Cerebellar cortex (tissue), 1 donor: ENCODE measurements at regions not wholly inside any gene's neighbourhood (a gene's known extent, or its start where the extent isn't known, plus 50 kb on each side); places are given as distances from the start of the nearest gene placed in this dataset.
A peak's percentile ranks its signal among the peaks of the same experiment; 100 is the strongest.
"Not testable (repeated sequence)": the region's sequence is repeated elsewhere in the genome, so short reads cannot be mapped to it uniquely, and the experiment has no call there.

Source experiments
- DNase-seq: peaks from one replicate; pipeline ENCODE4 v3.0.0-alpha.2; 2015; ENCODE audit warnings: low spot score

- peak; percentile 90 for DNase-seq
Observed at GRCh38 chr4:81723019-81723884, 251.5 kb upstream of the RASGEF1B start.

- peak; percentile 98 for DNase-seq
Observed at GRCh38 chr4:81722290-81722851, 250.7 kb upstream of the RASGEF1B start.

- no peak for DNase-seq
Observed at GRCh38 chr4:81715757-81716156, 244.1 kb upstream of the RASGEF1B start.

- DNase-seq: not testable (repeated sequence)
Observed at GRCh38 chr4:81715357-81715756, 243.7 kb upstream of the RASGEF1B start.

- no peak for DNase-seq
Observed at GRCh38 chr4:81714291-81714690, 242.6 kb upstream of the RASGEF1B start.

- no peak for DNase-seq
Observed at GRCh38 chr4:81712714-81713113, 241.0 kb upstream of the RASGEF1B start.

GRCh38 chr4:81704461-81704860 is 232.8 kb upstream of the RASGEF1B start:
- no peak for DNase-seq

- DNase-seq: no peak
Observed at GRCh38 chr4:81700189-81700588, 228.5 kb upstream of the RASGEF1B start.

GRCh38 chr4:81698538-81699296 is 227.0 kb upstream of the RASGEF1B start:
- no peak for DNase-seq

GRCh38 chr4:81694176-81694913 is 222.6 kb upstream of the RASGEF1B start:
- no peak for DNase-seq

- DNase-seq: no peak
Observed at GRCh38 chr4:81690871-81691270, 219.2 kb upstream of the RASGEF1B start.

- DNase-seq: no peak
Observed at GRCh38 chr4:81688085-81688484, 216.4 kb upstream of the RASGEF1B start.

- no peak for DNase-seq
Observed at GRCh38 chr4:81687471-81687870, 215.8 kb upstream of the RASGEF1B start.

GRCh38 chr4:81685104-81685503 is 213.4 kb upstream of the RASGEF1B start:
- no peak for DNase-seq

GRCh38 chr4:81684352-81684751 is 212.6 kb upstream of the RASGEF1B start:
- peak; percentile 70 for DNase-seq

- DNase-seq: peak; percentile 69
Observed at GRCh38 chr4:81682492-81682891, 210.8 kb upstream of the RASGEF1B start.

- no peak for DNase-seq
Observed at GRCh38 chr4:81679315-81679714, 207.6 kb upstream of the RASGEF1B start.

GRCh38 chr4:81678801-81679200 is 207.1 kb upstream of the RASGEF1B start:
- DNase-seq: no peak

- no peak for DNase-seq
Observed at GRCh38 chr4:81676537-81676936, 204.8 kb upstream of the RASGEF1B start.

GRCh38 chr4:81675791-81676393 is 204.2 kb upstream of the RASGEF1B start:
- no peak for DNase-seq

GRCh38 chr4:81673961-81674360 is 202.3 kb upstream of the RASGEF1B start:
- DNase-seq: no peak

GRCh38 chr4:81668328-81668727 is 196.6 kb upstream of the RASGEF1B start:
- DNase-seq: not testable (repeated sequence)
